Nephron progenitor cell (in vitro differentiated cells): ENCODE measurements at regions not wholly inside any gene's neighbourhood (a gene's known extent, or its start where the extent isn't known, plus 50 kb on each side); places are given as distances from the start of the nearest gene placed in this dataset.
A peak's percentile ranks its signal among the peaks of the same experiment; 100 is the strongest.

Experiments used
- DNase-seq: peaks from one replicate; pipeline ENCODE4 v3.0.0; 2021
- H3K27ac Mint-ChIP-seq: 2 replicates; pipeline ENCODE4 v1.8.0; 2021; ENCODE audit warnings: mild to moderate bottlenecking, moderate library complexity, mixed read lengths
- H3K27me3 Mint-ChIP-seq: 2 replicates; pipeline ENCODE4 v1.8.0; 2021; ENCODE audit warnings: mild to moderate bottlenecking, low read depth, mixed read lengths; ENCODE audit not compliant: poor library complexity
- H3K36me3 Mint-ChIP-seq: 2 replicates; pipeline ENCODE4 v1.8.0; 2021; ENCODE audit warnings: low read depth, mixed read lengths
- H3K4me1 Mint-ChIP-seq: 2 replicates; pipeline ENCODE4 v1.8.0; 2021; ENCODE audit warnings: mixed read lengths
- H3K4me3 Mint-ChIP-seq: 2 replicates; pipeline ENCODE4 v1.8.0; 2021; ENCODE audit warnings: mild to moderate bottlenecking, moderate library complexity, mixed read lengths
- H3K9me3 Mint-ChIP-seq: 2 replicates; pipeline ENCODE4 v1.8.0; 2021; ENCODE audit warnings: mild to moderate bottlenecking, moderate library complexity, mixed read lengths
- TF ChIP-seq, protein P1 (sequence below): fragments of 200-600 bp; sonication (generic); IDR thresholded peaks from 2 replicates; pipeline ENCODE4 v1.5.0; 2021; ENCODE audit warnings: antibody characterized with exemption

DNA sequence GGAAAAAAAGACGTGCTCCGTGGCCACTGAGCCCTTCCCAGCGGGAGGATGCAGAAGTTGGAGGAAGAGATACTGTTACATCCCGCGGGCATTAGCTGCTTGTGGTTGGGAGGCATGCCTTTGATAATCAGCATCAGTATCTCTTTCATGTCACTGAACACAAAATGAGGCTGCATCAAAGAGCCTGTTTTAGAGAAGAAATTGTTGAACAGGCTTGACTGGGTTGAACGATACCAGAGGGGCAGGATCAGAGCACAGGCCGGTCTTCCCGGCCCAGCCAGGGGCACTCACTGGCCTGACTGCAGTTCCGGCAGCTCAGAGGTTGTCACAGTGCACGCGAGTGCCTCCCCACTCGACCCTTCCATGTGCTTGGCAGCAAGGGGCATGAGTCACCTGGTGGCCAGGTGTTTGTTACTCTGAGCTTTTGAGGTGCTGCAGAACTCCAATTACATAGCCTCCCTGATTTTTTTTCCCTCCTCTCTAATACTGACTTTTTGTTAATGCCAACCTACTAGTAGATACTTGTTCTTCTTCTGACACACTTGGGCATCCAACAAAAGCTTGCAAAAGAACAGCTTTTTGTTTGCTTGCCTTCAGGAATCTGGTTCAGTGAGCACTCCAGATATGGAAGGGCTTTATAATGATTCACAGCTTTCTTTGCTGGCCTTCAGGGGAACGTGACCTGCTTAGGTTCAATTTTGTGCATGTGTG, 121.6 kb downstream of the VAPA start:
- no peak overlapping the region for H3K4me3 Mint-ChIP-seq
- H3K4me1 Mint-ChIP-seq = peaks cover 56% of the 10 kb centered on the region
- no peak for DNase-seq
- peaks cover 3% of the 10 kb centered on the region for H3K9me3 Mint-ChIP-seq
- peaks cover 4% of the 10 kb centered on the region for H3K36me3 Mint-ChIP-seq
- peaks cover 5% of the 10 kb centered on the region for H3K27me3 Mint-ChIP-seq
- TF ChIP-seq, protein P1, sequence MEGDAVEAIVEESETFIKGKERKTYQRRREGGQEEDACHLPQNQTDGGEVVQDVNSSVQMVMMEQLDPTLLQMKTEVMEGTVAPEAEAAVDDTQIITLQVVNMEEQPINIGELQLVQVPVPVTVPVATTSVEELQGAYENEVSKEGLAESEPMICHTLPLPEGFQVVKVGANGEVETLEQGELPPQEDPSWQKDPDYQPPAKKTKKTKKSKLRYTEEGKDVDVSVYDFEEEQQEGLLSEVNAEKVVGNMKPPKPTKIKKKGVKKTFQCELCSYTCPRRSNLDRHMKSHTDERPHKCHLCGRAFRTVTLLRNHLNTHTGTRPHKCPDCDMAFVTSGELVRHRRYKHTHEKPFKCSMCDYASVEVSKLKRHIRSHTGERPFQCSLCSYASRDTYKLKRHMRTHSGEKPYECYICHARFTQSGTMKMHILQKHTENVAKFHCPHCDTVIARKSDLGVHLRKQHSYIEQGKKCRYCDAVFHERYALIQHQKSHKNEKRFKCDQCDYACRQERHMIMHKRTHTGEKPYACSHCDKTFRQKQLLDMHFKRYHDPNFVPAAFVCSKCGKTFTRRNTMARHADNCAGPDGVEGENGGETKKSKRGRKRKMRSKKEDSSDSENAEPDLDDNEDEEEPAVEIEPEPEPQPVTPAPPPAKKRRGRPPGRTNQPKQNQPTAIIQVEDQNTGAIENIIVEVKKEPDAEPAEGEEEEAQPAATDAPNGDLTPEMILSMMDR = no peak
- H3K27ac Mint-ChIP-seq = no peak overlapping the region

DNA sequence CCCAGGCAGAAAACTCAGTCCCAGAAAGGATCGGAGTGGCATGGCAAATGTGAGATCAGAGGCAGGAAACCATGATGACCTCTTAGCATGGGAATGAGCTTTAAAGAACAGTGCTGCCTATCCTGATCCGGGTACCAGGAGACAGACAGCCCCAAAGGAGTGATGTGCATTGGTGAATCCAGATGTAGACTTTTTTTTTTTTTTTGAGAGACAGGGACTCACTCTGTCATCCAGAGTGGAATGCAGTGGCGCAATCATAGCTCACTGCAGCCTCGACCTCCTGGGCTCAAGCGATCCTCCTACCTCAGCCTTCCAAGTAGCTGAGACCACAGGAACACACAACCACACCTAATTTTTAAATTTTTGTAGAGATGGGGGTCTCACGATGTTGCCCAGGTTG, 122.7 kb downstream of the VAPA start:
- Mint-ChIP-seq H3K4me3 (no peak overlapping the region), H3K9me3 (peaks cover 13% of the 10 kb centered on the region), H3K4me1 (peaks cover 63% of the 10 kb centered on the region), H3K36me3 (peaks cover 5% of the 10 kb centered on the region), H3K27me3 (peaks cover 5% of the 10 kb centered on the region), H3K27ac (peak overlapping the region; percentile 46)
- no peak for DNase-seq
- TF ChIP-seq, protein P1 = no peak

DNA sequence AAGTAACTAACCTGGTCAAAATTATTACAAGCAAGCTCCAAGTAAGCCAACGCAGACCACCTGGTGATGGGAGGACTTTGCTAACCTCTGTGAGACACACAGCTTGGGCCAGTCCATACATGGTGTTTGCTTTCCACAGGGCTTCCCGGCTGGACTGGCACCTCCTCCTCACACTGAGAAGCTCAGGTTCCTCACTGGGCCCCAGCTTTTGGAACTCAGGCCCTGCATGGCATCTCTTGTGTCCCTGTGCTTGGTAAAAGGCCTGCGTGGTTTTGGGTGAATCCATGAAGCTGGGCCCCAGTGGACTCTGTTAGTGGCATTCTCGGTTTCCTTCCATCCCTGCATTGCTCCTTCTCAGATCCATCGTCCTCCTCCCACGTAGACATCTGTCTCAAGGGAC, 123.4 kb downstream of the VAPA start:
- Mint-ChIP-seq H3K27me3 (peaks cover 5% of the 10 kb centered on the region), H3K27ac (no peak overlapping the region), H3K4me3 (no peak overlapping the region), H3K9me3 (peaks cover 20% of the 10 kb centered on the region), H3K4me1 (peaks cover 64% of the 10 kb centered on the region), H3K36me3 (peaks cover 12% of the 10 kb centered on the region)
- no peak for DNase-seq
- TF ChIP-seq, protein P1 = no peak

DNA sequence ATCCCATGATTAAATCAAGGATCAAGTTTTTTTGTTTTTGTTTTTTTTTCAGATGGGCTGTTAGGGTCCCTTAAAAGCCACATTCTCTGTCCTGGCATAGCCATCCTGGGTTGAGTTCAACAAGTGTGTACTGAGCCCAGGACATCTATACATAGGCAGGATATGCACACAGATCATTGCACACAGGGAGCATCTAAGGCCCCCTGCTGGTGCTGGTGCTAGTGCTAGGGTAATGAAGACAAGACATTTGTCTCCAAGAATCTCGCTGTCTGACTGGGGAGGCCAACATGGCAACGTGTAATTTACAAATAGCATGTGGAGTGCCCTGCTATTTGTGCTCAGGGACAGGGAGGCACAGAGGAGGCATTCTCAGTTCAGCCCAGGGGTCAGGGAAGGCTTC, 124.5 kb downstream of the VAPA start:
- no peak for DNase-seq
- Mint-ChIP-seq H3K27me3 (peaks cover 5% of the 10 kb centered on the region), H3K4me1 (peaks cover 58% of the 10 kb centered on the region)

DNA sequence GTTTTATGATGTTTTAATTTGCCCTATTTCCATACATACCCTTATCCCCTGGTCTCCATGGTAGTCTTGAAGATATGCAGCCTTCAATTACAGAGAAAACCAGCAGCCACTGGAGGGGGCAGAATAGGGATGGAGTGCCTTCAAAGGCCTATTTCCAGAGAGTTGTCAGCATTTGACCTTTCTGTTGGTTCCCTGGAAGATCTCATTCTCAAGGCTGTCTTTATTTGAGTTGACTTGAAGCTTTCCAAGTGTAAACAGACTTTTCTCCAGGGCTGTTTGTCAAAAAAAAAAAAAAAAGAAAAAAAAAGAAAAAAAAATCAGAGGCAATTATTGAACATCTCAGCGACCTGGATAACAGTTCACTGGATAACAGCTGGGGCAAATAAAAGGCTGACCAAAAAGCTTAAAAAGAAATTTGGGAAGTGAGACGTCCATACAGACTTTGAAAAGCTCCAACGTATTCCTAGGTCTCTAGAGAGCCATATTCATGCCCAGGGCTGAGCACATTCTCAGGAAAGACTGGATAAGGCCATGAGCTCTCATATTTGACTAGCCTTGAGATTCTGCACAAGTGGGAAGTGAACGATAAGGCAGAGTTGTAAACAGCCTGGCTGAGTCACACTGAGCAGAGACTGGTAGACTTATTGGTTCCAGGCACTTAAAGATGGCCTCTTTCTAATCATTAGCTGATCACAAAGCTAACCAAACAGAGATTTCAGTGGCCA, 126.6 kb downstream of the VAPA start:
- Mint-ChIP-seq H3K27me3 (peaks cover 5% of the 10 kb centered on the region), H3K9me3 (peaks cover 38% of the 10 kb centered on the region), H3K36me3 (peaks cover 22% of the 10 kb centered on the region), H3K4me1 (peaks cover 48% of the 10 kb centered on the region), H3K27ac (peak overlapping the region; percentile 91), H3K4me3 (no peak overlapping the region)
- no peak for DNase-seq
- TF ChIP-seq, protein P1 = no peak

More for the DNA sequence above, 124.5 kb downstream of the VAPA start:
- peaks cover 17% of the 10 kb centered on the region for H3K36me3 Mint-ChIP-seq
- TF ChIP-seq, protein P1 = no peak
- H3K4me3 Mint-ChIP-seq = no peak overlapping the region
- no peak overlapping the region for H3K27ac Mint-ChIP-seq
- peaks cover 26% of the 10 kb centered on the region for H3K9me3 Mint-ChIP-seq
